Suprapubic skin (tissue), 4 donors: ENCODE measurements at regions not wholly inside any gene's neighbourhood (a gene's known extent, or its start where the extent isn't known, plus 50 kb on each side); places are given as distances from the start of the nearest gene placed in this dataset.

ENCODE experiments used
- DNase-seq, 2 donors: peaks; one replicate each; pipeline ENCODE4 v3.0.0-alpha.2; 2019; ENCODE audit warnings: low spot score in 2 of 2
- H3K27ac ChIP-seq: fragments of 200-600 bp; sonication (generic); one replicate; pipeline ENCODE4 v1.5.1; 2019
- H3K27me3 ChIP-seq: fragments of 200-600 bp; sonication (generic); one replicate; pipeline ENCODE4 v1.5.1; 2019
- H3K36me3 ChIP-seq: fragments of 200-600 bp; sonication (generic); one replicate; pipeline ENCODE4 v1.5.1; 2019
- H3K4me1 ChIP-seq: fragments of 200-600 bp; sonication (generic); one replicate; pipeline ENCODE4 v1.5.1; 2019
- H3K4me3 ChIP-seq: fragments of 200-600 bp; sonication (generic); one replicate; pipeline ENCODE4 v1.5.1; 2019; ENCODE audit warnings: mild to moderate bottlenecking
- H3K9me3 ChIP-seq: fragments of 200-600 bp; sonication (generic); one replicate; pipeline ENCODE4 v1.5.1; 2019
- CTCF ChIP-seq, 2 donors: fragments of 200-600 bp in 1 of 2; fragments of 450-650 bp in 1 of 2; sonication (generic) in 1 of 2; IDR thresholded peaks; one replicate each; pipeline ENCODE4 v1.5.1; 2016 to 2019; ENCODE audit warnings: antibody characterized with exemption in 2 of 2, mild to moderate bottlenecking in 1 of 2, moderate library complexity in 1 of 2
- EP300 ChIP-seq: sonication (generic); formaldehyde crosslinking; IDR thresholded peaks from one replicate; pipeline ENCODE4 v1.6.1; 2017; ENCODE audit warnings: antibody characterized with exemption
- POLR2A ChIP-seq, 2 donors: fragments of 450-650 bp; IDR thresholded peaks; one replicate each; pipeline ENCODE4 v1.6.1; 2017; ENCODE audit warnings: antibody characterized with exemption in 2 of 2, mild to moderate bottlenecking in 2 of 2, moderate library complexity in 2 of 2
- POLR2AphosphoS5 ChIP-seq, 3 donors: sonication (generic); formaldehyde crosslinking; IDR thresholded peaks; one replicate each; pipeline ENCODE4 v1.6.1; 2017; ENCODE audit warnings: antibody characterized with exemption in 3 of 3
- WGBS: methylation state at CpG from one replicate; pipeline ENCODE4 v1.1.5; 2018; 5-methylcytosine and 5-hydroxymethylcytosine counted together

GRCh38 chr2:176814740-176815367, 397.7 kb upstream of the HNRNPA3 start:
- Histone ChIP-seq H3K4me1 (no peaks in the 10 kb centered on the region), H3K4me3 (no peak overlapping the region), H3K9me3 (no peaks in the 10 kb centered on the region), H3K36me3 (no peaks in the 10 kb centered on the region), H3K27me3 (peaks cover 3% of the 10 kb centered on the region), H3K27ac (no peak overlapping the region)
- TF ChIP-seq CTCF (IDR thresholded peaks at IDR 0.05) = peak in 1 of 2 donors; percentile 47
- TF ChIP-seq EP300 = no peak
- 0% methylated on average over 2 of the region's 2 CpGs for WGBS
- no peak for DNase-seq

GRCh38 chr2:176817061-176817565, 395.5 kb upstream of the HNRNPA3 start:
- Histone ChIP-seq H3K36me3 (no peaks in the 10 kb centered on the region), H3K27me3 (peaks cover 3% of the 10 kb centered on the region), H3K9me3 (no peaks in the 10 kb centered on the region), H3K4me1 (no peaks in the 10 kb centered on the region), H3K4me3 (no peak overlapping the region), H3K27ac (no peak overlapping the region)
- DNase-seq = no peak
- TF ChIP-seq POLR2A (IDR thresholded peaks at IDR 0.05) (no peak), POLR2AphosphoS5 (IDR thresholded peaks at IDR 0.05) (no peak), EP300 (no peak), CTCF (IDR thresholded peaks at IDR 0.05) (no peak)
- 83% methylated on average over 7 of the region's 7 CpGs for WGBS

GRCh38 chr2:176818076-176818475, 394.5 kb upstream of the HNRNPA3 start:
- H3K9me3 ChIP-seq = no peaks in the 10 kb centered on the region
- H3K36me3 ChIP-seq = no peaks in the 10 kb centered on the region
- no peak overlapping the region for H3K4me3 ChIP-seq
- 69% methylated on average over 4 of the region's 4 CpGs for WGBS
- peaks cover 3% of the 10 kb centered on the region for H3K27me3 ChIP-seq
- DNase-seq = no peak
- no peaks in the 10 kb centered on the region for H3K4me1 ChIP-seq
- H3K27ac ChIP-seq = no peak overlapping the region
- TF ChIP-seq EP300 (no peak), POLR2A (IDR thresholded peaks at IDR 0.05) (no peak), CTCF (IDR thresholded peaks at IDR 0.05) (no peak), POLR2AphosphoS5 (IDR thresholded peaks at IDR 0.05) (no peak)

GRCh38 chr2:176818617-176819016, 394.0 kb upstream of the HNRNPA3 start:
- Histone ChIP-seq H3K36me3 (no peaks in the 10 kb centered on the region), H3K27ac (no peak overlapping the region), H3K9me3 (no peaks in the 10 kb centered on the region), H3K4me3 (no peak overlapping the region), H3K27me3 (peaks cover 3% of the 10 kb centered on the region), H3K4me1 (no peaks in the 10 kb centered on the region)
- DNase-seq = no peak
- no peak for TF ChIP-seq POLR2AphosphoS5 (IDR thresholded peaks at IDR 0.05)
- no peak for TF ChIP-seq POLR2A (IDR thresholded peaks at IDR 0.05)
- no peak for TF ChIP-seq EP300
- TF ChIP-seq CTCF (IDR thresholded peaks at IDR 0.05) = no peak
- 63% methylated on average over 7 of the region's 7 CpGs for WGBS

- H3K36me3 ChIP-seq = no peaks in the 10 kb centered on the region
- H3K9me3 ChIP-seq = no peaks in the 10 kb centered on the region
- H3K27ac ChIP-seq = no peak overlapping the region
- no peaks in the 10 kb centered on the region for H3K4me1 ChIP-seq
- 89% methylated on average over 4 of the region's 4 CpGs for WGBS
- H3K27me3 ChIP-seq = peaks cover 3% of the 10 kb centered on the region
- TF ChIP-seq POLR2A (IDR thresholded peaks at IDR 0.05) = no peak
- TF ChIP-seq EP300 = no peak
- no peak for TF ChIP-seq CTCF (IDR thresholded peaks at IDR 0.05)
- no peak for TF ChIP-seq POLR2AphosphoS5 (IDR thresholded peaks at IDR 0.05)
- DNase-seq = no peak
- H3K4me3 ChIP-seq = no peak overlapping the region
Observed at GRCh38 chr2:176819306-176819705, 393.3 kb upstream of the HNRNPA3 start.
